ENCODE measurements at regions not wholly inside any gene's neighbourhood (a gene's known extent, or its start where the extent isn't known, plus 50 kb on each side); places are given as distances from the start of the nearest gene placed in this dataset.

DNA sequence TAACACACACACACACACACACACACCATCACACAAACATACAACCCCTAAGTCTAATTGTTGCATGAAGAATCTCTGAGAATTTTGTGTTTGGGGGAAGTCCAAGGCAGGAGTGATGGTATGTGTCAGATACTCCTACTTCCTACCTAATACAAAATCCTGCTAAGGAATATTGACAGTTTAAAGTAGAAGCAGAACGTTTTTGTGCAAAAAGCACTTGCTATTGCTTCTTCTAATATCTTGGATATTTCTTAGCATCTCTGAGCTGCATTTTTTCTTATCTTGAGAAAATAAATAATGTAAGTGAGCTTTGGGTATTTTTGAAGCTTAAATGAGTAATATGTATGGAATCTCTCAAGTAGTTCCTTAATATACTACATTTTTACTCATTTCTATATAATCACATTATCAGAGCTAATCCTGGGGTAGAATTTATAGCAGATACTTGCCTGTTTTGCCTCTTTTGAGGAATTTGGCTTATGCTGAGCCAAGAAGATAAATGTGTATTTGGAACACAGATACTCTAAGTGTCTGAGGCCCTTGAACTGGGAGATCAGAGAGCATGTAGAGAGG, 212.3 kb downstream of the DKK1 start:
- H3K27me3 ChIP-seq (ENCODE audit: low read length), result no peaks in the 10 kb centered on the region
- no peaks in the 10 kb centered on the region for H3K36me3 ChIP-seq (ENCODE audit: low read depth, low read length)
- CTCF ChIA-PET, result interaction anchor here (0.6 to 1.0 kb wide), 2 partner anchors 35 to 1606 kb away, joined by 4 to 5 read pairs; no protein-coding TSS in a partner anchor
- H3K9me2 ChIP-seq (replicated peaks; ENCODE audit: low read length), result no peaks in the 10 kb centered on the region
- POLR2A ChIA-PET (ENCODE audit: unreplicated experiment), result no interaction called here
- H3K4me2 ChIP-seq (ENCODE audit: low read length), result peak overlapping the region; percentile 26
- no peak for TF ChIP-seq EZH2 (IDR thresholded peaks at IDR 0.05; ENCODE audit: low read length, unreplicated experiment)
- no peak for TF ChIP-seq EZH2phosphoT487 (IDR thresholded peaks at IDR 0.05; ENCODE audit: borderline replicate concordance, low read length)
- TF ChIP-seq, protein P1, sequence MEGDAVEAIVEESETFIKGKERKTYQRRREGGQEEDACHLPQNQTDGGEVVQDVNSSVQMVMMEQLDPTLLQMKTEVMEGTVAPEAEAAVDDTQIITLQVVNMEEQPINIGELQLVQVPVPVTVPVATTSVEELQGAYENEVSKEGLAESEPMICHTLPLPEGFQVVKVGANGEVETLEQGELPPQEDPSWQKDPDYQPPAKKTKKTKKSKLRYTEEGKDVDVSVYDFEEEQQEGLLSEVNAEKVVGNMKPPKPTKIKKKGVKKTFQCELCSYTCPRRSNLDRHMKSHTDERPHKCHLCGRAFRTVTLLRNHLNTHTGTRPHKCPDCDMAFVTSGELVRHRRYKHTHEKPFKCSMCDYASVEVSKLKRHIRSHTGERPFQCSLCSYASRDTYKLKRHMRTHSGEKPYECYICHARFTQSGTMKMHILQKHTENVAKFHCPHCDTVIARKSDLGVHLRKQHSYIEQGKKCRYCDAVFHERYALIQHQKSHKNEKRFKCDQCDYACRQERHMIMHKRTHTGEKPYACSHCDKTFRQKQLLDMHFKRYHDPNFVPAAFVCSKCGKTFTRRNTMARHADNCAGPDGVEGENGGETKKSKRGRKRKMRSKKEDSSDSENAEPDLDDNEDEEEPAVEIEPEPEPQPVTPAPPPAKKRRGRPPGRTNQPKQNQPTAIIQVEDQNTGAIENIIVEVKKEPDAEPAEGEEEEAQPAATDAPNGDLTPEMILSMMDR (conservative IDR thresholded peaks at IDR 0.05; ENCODE audit: low read depth, low read length), result no peak
- intact Hi-C loops (cut with micrococcal nuclease), result loop anchor here (1.0 kb wide), 1 partner anchor 40 kb away; no protein-coding TSS in a partner anchor
- H3K27ac ChIP-seq (ENCODE audit: low read length), result peak overlapping the region; percentile 1; the same call in 1 of the 2 replicates
- H2AFZ ChIP-seq (ENCODE audit: low read length), result peak overlapping the region; percentile 0; the same call in 1 of the 2 replicates
- H3K4me3 ChIP-seq (ENCODE audit: low read length), result no peak overlapping the region
- H4K20me1 ChIP-seq (ENCODE audit: low read length), result no peaks in the 10 kb centered on the region
- no TSS peak for BruUV-seq (replicated peaks)
- peaks cover 21% of the 10 kb centered on the region for H3K4me1 ChIP-seq (ENCODE audit: insufficient read depth, low read length)
- H3F3A ChIP-seq (ENCODE audit: low read length, unreplicated experiment), result no peaks in the 10 kb centered on the region
- no peak overlapping the region for H3K9ac ChIP-seq (ENCODE audit: low read length)
- H3K9me3 ChIP-seq (ENCODE audit: low read length), result no peaks in the 10 kb centered on the region
- H3K79me2 ChIP-seq (ENCODE audit: low read length), result no peaks in the 10 kb centered on the region
- ATAC-seq (peak; percentile 63), DNase-seq (peak; percentile 56)

DNA sequence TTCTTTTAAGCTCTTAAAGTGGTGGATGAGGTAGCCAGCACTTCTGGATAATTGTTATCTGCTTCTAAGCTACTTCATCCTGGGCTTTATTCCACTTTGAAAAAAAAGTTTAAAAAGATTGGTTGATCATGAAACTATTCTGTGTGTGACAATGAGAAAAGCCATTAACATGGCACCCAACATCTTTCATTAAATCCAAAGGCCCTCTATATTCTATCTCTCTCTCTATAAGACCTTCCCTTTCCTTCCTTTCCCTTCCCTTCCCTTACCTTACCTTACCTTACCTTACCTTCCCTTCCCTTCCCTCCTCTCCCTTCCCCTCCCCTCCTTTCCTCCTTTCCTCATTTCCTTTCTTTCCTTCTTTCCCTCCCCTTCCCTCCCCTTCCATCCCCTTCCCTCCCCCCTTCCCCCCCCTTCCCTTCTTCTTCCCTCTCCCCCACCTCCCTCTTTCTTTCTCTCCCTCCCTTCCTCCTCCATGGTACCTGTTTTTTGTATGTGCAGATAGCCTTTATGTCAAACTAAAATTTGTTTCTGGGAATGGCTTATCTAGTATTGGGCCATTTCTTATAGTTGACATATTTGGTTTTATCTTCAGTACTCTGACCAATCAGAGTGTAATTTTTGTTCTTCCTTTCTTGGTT, 218.7 kb downstream of the DKK1 start:
- Histone ChIP-seq H3K4me3 (ENCODE audit: low read length) (no peak overlapping the region), H2AFZ (ENCODE audit: low read length) (no peak overlapping the region), H3K36me3 (ENCODE audit: low read depth, low read length) (no peaks in the 10 kb centered on the region), H3K9me2 (replicated peaks; ENCODE audit: low read length) (no peaks in the 10 kb centered on the region), H3K9ac (ENCODE audit: low read length) (no peak overlapping the region), H3K9me3 (ENCODE audit: low read length) (no peaks in the 10 kb centered on the region), H4K20me1 (ENCODE audit: low read length) (no peaks in the 10 kb centered on the region), H3K27ac (ENCODE audit: low read length) (no peak overlapping the region), H3K27me3 (ENCODE audit: low read length) (no peaks in the 10 kb centered on the region), H3K4me2 (ENCODE audit: low read length) (no peak overlapping the region), H3F3A (ENCODE audit: low read length, unreplicated experiment) (no peaks in the 10 kb centered on the region), H3K4me1 (ENCODE audit: insufficient read depth, low read length) (peaks cover 8% of the 10 kb centered on the region), H3K79me2 (ENCODE audit: low read length) (no peaks in the 10 kb centered on the region)
- no TSS peak for BruUV-seq (replicated peaks)
- ATAC-seq (no peak), DNase-seq (no peak)
- ChIA-PET POLR2A (ENCODE audit: unreplicated experiment) (no interaction called here), CTCF (no interaction called here)
- TF ChIP-seq EZH2 (IDR thresholded peaks at IDR 0.05; ENCODE audit: low read length, unreplicated experiment), result no peak
- TF ChIP-seq, protein P1 (conservative IDR thresholded peaks at IDR 0.05; ENCODE audit: low read depth, low read length), result no peak
- no peak for TF ChIP-seq EZH2phosphoT487 (IDR thresholded peaks at IDR 0.05; ENCODE audit: borderline replicate concordance, low read length)
- intact Hi-C loops (cut with micrococcal nuclease), result no loop called here

GRCh38 chr10:52533986-52534385, 219.9 kb downstream of the DKK1 start:
- DNase-seq (peak; percentile 76), ATAC-seq (peak; percentile 96)
- TF ChIP-seq EZH2 (IDR thresholded peaks at IDR 0.05; ENCODE audit: low read length, unreplicated experiment) (no peak), EZH2phosphoT487 (IDR thresholded peaks at IDR 0.05; ENCODE audit: borderline replicate concordance, low read length) (no peak)
- TF ChIP-seq, protein P1 (conservative IDR thresholded peaks at IDR 0.05; ENCODE audit: low read depth, low read length), result no peak
- peaks cover 10% of the 10 kb centered on the region for H3K4me1 ChIP-seq (ENCODE audit: insufficient read depth, low read length)
- ChIA-PET POLR2A (ENCODE audit: unreplicated experiment) (no interaction called here), CTCF (no interaction called here)
- H3K4me3 ChIP-seq (ENCODE audit: low read length), result no peak overlapping the region
- no peaks in the 10 kb centered on the region for H3K9me3 ChIP-seq (ENCODE audit: low read length)
- H4K20me1 ChIP-seq (ENCODE audit: low read length), result no peaks in the 10 kb centered on the region
- no peaks in the 10 kb centered on the region for H3K27me3 ChIP-seq (ENCODE audit: low read length)
- H3K79me2 ChIP-seq (ENCODE audit: low read length), result no peaks in the 10 kb centered on the region
- no TSS peak for BruUV-seq (replicated peaks)
- no peak overlapping the region for H3K9ac ChIP-seq (ENCODE audit: low read length)
- no peaks in the 10 kb centered on the region for H3F3A ChIP-seq (ENCODE audit: low read length, unreplicated experiment)
- intact Hi-C loops (cut with micrococcal nuclease), result no loop called here
- 0 out of 2 replicates have a peak overlapping the region, but pooled peaks have one; percentile 0 for H2AFZ ChIP-seq (ENCODE audit: low read length)
- no peak overlapping the region for H3K4me2 ChIP-seq (ENCODE audit: low read length)
- no peak overlapping the region for H3K27ac ChIP-seq (ENCODE audit: low read length)
- no peaks in the 10 kb centered on the region for H3K9me2 ChIP-seq (replicated peaks; ENCODE audit: low read length)
- H3K36me3 ChIP-seq (ENCODE audit: low read depth, low read length), result no peaks in the 10 kb centered on the region
